ENCODE measurements at regions not wholly inside any gene's neighbourhood (a gene's known extent, or its start where the extent isn't known, plus 50 kb on each side); places are given as distances from the start of the nearest gene placed in this dataset.

GRCh38 chr9:106727969-106728368 is 135.0 kb upstream of the ZNF462 start:
- DNase-seq: no peak

DNA sequence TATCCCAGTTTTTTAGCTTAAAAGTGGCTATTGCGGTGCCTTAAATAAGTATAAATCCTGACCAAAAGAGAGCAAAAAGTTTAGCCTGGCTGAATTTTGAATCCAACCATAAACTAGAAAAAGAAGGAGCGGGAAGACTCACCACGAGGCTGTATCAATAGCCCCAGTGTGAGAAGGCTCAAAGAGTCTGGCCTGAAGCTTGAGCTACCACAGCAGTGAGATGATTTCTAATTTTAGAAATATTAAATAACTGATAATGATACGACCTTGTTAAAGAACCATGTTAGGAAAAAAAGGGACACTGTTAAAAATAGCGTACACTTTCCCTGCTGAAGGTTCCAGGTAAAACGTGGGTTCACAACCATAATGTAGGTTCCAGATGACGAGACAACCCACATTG is 134.1 kb upstream of the ZNF462 start:
- no peak for DNase-seq

GRCh38 chr9:106731910-106732309 is 131.1 kb upstream of the ZNF462 start:
- DNase-seq: no peak

DNA sequence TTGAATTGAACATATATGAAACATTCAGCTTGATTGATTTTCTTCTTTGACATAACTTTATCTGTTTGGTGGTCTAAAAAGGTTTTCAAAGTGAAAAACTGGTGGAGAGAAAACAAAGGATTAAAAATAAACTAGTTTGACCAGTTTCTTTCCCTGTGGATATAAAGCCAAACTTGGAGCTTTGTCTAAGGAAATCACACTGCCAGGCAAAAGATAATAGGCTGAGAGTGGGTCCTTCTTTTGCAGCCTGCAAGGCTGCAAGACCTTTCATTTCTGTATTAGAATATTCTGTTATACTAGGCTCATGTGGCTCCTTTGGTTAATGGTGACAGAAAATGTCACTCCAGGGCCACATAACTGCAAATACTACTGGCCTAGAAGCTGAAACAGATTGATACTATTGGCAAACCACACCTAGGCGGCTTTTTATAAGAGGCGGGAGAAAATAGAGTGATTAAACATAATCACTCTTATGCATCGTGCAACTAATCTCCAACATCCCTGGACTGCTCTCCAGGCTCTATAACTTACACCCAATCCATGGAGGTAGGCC is 129.1 kb upstream of the ZNF462 start:
- no peak for DNase-seq

GRCh38 chr9:106737516-106737915 is 125.5 kb upstream of the ZNF462 start:
- DNase-seq: no peak

DNA sequence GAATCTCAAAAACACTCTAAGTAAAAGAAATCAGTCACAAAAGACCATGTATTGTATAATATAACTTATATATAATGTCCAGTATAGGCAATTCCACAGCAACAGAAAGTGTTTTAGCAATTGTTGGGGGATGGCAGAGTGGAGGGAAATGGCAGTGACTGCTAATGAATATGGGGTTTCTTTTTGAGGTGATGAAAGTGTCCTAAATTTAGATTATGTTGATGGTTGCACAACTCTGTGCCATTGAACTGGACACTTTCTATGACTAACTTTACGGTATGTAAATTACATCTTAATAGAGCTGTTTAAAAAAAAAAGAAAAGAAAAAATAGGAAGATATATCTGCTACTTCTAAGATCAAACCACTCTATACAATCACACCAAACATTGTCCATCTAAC is 124.9 kb upstream of the ZNF462 start:
- no peak for DNase-seq

DNA sequence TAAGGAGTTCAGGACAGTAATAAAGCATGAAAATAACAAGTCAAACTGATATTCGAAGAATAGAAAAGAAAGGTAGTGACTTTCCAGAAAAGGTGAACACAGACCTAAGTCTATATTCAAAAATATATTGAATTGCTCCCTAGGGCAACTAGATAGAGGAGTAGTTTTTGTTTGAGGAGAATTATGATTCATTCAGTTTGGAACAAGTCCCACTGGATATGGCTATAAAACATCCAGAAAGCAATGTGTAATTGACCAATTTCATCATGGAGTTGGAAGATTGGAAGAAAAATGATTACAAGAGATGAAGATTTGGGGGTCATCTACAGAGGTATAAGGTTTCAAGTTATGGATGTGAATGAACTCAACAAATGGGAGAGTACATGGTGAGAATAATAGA is 117.5 kb upstream of the ZNF462 start:
- DNase-seq: no peak

GRCh38 chr9:106745876-106746275 is 117.1 kb upstream of the ZNF462 start:
- no peak for DNase-seq

DNA sequence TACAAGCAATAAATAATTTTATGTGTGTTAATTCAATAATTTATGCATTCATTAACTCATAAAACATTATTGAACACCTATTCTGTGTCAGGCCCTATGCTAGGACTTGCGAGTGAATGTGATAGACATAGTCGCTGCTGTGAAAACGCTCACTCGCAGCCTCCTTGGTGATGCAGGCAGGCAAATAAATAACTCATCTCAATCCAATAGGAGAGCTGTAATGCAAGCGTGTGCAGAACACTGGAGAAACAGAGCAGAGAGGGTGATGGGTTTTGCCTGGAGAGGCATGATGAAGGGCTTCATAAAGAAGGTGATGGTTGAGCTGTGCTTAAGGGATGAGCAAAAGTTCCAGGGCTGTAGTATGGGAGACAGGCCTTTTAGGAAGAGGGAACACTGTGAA is 111.3 kb upstream of the ZNF462 start:
- DNase-seq: no peak

- DNase-seq: no peak
Observed at GRCh38 chr9:106752581-106752980, 110.4 kb upstream of the ZNF462 start.

- DNase-seq: no peak
Observed at GRCh38 chr9:106753155-106753671, 109.8 kb upstream of the ZNF462 start.

GRCh38 chr9:106755736-106756135 is 107.2 kb upstream of the ZNF462 start:
- DNase-seq: no peak

GRCh38 chr9:106757514-106757913 is 105.5 kb upstream of the ZNF462 start:
- DNase-seq: no peak

DNA sequence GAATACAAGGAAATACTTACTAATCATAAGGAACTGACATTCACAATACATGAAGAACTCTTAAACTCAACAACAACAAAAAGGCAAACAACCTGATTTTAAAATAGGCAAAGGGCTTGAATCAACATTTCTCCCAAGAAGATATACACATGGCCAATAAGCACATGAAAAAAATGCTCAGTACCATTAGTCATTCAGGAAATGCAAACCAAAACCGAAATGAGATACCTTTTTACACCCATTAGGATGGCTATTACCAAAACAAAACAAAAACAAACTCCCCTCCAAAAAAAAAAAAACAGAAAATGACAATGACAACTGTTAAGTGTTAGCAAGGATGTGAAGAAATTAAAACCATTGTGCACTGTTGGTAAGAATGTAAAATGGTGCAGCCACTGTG is 104.1 kb upstream of the ZNF462 start:
- DNase-seq: no peak

DNA sequence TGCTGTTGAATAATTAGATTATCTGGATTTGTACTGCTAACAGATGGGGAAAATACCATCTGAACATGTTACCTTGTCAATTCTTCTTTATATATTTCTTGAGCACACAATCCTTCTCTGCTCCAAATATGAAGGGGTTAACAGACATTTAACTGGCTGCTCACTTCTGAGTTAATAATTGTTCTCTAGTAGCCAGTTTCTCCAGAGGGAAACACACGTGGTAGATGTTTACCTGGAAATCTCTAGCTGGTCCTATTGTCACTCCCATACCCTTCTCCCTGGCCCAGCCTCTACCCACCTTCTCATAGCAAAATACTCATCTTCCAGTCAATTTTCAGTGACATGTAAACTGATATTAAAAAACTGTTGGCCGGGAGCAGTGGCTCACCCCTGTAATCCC is 101.5 kb upstream of the ZNF462 start:
- no peak for DNase-seq

- no peak for DNase-seq
Observed at GRCh38 chr9:106766616-106767015, 96.3 kb upstream of the ZNF462 start.

DNA sequence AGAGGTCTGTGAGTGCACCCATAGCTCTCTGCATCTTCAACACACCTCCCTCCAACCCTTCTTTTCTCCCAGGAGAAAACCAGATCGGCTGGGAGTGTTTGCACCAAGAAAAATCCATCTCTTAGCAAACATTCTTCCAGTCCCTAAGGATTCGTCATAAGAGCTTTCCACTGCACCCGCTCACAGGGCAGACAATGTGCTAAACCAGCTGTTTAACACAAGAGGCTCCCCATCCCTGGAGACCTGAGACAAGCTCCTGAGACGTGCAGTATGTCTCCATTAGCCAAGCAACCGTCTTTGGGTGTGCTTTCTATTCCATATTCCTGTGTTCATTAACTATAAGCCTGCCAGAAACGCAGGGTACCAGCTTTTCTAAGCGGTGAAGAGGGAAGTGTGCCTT is 93.6 kb upstream of the ZNF462 start:
- DNase-seq: no peak

DNA sequence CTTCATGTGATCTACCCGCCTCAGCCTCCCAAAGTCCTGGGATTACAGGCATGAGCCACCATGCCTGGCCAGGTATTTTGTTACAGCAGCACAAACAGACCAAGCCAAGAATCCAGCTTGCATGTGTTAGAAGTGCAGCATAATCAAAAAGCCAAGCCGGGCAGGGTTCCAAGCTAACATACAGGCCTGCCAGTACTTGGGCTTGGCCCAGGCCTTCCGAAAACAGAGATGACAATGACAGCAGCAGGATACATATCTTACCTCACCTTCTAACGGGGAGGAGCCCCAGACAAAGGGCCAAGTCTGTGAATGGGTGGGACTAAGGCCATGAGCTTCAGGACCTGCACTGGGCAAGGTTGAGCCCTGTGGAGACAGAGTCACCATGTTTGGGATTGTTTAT is 91.4 kb upstream of the ZNF462 start:
- DNase-seq: no peak

GRCh38 chr9:106772523-106773290 is 90.3 kb upstream of the ZNF462 start:
- no peak for DNase-seq

DNA sequence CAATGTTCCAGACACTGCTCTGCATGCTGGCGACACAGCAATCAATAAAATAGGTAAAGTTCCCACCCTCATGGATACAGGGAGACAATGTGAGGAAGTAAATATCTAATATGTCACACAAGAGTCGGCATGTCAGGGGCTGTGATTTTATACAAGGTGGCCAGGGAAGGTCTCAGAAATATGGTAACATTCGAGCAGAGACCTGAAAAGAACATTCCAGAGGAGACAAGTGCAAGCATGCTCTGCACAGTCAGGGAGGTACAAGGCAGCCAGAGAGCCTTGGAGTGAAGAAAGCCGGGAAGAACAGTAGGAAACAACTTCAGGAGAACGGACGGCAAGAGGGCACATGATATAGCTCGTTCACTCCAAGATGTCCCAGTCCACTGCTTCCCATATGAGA is 89.2 kb upstream of the ZNF462 start:
- no peak for DNase-seq

GRCh38 chr9:106775960-106776359 is 87.0 kb upstream of the ZNF462 start:
- DNase-seq: no peak

- DNase-seq: no peak
Observed at GRCh38 chr9:106779796-106780195, 83.2 kb upstream of the ZNF462 start.

GRCh38 chr9:106783121-106783520 is 79.8 kb upstream of the ZNF462 start:
- no peak for DNase-seq

DNA sequence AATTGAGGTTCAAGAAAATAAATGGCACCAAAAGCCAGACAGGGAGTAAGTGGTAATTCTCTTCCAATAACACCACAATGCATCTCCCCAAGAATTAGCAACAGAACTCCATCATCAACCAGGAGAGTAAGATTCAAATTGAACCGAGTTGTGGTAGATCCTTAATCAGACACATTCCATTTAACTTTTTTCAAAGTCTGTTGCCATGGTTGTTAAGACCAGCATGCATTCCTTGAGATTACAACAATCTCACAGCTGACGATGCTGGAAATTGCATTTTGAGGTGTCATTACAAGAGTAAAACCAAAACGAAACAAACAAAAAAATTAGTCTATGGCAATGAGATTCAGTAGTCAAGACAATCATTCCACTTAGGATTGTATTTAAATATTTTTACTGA is 78.9 kb upstream of the ZNF462 start:
- no peak for DNase-seq

GRCh38 chr9:106785200-106785599 is 77.8 kb upstream of the ZNF462 start:
- no peak for DNase-seq
